ENCODE measurements at regions not wholly inside any gene's neighbourhood (a gene's known extent, or its start where the extent isn't known, plus 50 kb on each side); places are given as distances from the start of the nearest gene placed in this dataset.
"Not testable (repeated sequence)": the region's sequence is repeated elsewhere in the genome, so short reads cannot be mapped to it uniquely, and the experiment has no call there.

DNA sequence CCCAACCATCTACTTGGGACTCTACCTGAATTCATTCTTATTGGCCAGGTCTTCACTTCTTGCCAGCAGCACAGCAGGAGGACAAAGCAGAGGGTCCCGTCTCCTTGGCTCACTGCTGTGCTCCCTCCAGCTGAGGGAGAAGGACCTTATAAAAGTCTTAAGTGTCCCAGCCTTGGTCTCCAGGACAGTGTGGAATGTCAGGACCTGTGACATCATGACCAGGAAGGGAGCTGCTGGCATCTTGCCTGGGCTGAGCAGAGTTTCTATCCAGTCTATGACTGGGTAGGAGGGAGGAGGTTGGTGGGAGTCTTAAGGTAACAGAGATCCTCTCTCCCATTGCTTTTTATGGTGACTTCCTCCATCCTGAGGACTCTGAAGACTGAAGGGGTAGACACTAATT is 56.6 kb upstream of the ANKRD10 start:
- no peaks in the 10 kb centered on the region for H3K4me1 ChIP-seq
- no peak overlapping the region for H3K27ac ChIP-seq
- no peak overlapping the region for H3K9ac ChIP-seq
- TF ChIP-seq, protein P1, sequence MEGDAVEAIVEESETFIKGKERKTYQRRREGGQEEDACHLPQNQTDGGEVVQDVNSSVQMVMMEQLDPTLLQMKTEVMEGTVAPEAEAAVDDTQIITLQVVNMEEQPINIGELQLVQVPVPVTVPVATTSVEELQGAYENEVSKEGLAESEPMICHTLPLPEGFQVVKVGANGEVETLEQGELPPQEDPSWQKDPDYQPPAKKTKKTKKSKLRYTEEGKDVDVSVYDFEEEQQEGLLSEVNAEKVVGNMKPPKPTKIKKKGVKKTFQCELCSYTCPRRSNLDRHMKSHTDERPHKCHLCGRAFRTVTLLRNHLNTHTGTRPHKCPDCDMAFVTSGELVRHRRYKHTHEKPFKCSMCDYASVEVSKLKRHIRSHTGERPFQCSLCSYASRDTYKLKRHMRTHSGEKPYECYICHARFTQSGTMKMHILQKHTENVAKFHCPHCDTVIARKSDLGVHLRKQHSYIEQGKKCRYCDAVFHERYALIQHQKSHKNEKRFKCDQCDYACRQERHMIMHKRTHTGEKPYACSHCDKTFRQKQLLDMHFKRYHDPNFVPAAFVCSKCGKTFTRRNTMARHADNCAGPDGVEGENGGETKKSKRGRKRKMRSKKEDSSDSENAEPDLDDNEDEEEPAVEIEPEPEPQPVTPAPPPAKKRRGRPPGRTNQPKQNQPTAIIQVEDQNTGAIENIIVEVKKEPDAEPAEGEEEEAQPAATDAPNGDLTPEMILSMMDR (IDR thresholded peaks at IDR 0.05), result no peak
- H3K9me3 ChIP-seq (ENCODE audit: control insufficient read depth, low read length), result no peaks in the 10 kb centered on the region
- no peaks in the 10 kb centered on the region for H3K79me2 ChIP-seq
- H3K36me3 ChIP-seq (ENCODE audit: control insufficient read depth, insufficient read depth, low read length), result no peaks in the 10 kb centered on the region
- H3K27me3 ChIP-seq (ENCODE audit: control insufficient read depth, insufficient read depth, low read length), result no peaks in the 10 kb centered on the region
- no peak overlapping the region for H2AFZ ChIP-seq
- no peak overlapping the region for H3K4me3 ChIP-seq (ENCODE audit: low read depth, low read length)
- H3K4me2 ChIP-seq (ENCODE audit: low read length), result no peak overlapping the region

DNA sequence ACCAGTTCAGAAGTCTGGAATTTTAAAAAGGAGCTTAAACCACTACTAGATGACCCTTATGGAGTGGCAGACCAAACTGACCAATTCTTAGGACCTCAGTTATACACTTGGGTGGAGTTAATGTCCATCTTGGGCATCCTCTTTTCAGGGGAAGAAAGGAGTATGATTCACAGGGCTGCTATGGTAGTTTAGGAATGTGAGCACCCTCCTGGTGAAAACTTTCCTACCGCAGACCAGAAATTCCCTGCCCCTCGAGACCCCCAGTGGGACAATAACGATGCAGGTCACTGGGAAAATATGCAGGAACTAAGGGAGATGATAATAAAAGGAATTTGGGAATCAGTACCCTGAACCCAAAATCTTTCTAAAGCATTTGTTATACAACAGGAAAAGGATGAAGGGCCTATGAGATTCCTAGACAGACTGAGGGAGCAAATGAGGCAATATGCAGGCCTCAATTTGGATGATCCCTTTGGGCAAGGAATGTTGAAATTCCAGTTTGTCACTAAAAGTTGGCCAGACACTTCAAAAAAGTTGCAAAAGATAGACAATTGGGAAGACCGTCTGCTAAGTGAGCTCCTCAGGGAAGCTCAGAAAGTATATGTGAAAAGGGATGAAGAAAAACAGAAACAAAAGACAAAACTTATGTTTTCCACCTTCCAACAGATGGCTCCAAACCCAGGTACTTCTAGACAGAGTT is 52.4 kb upstream of the ANKRD10 start:
- not testable (repeated sequence) for H3K9ac ChIP-seq; H2AFZ ChIP-seq; H3K4me3 ChIP-seq (ENCODE audit: low read depth, low read length); H3K36me3 ChIP-seq (ENCODE audit: control insufficient read depth, insufficient read depth, low read length); H3K4me2 ChIP-seq (ENCODE audit: low read length); H3K79me2 ChIP-seq; H3K4me1 ChIP-seq; H3K27ac ChIP-seq; H3K9me3 ChIP-seq (ENCODE audit: control insufficient read depth, low read length); H3K27me3 ChIP-seq (ENCODE audit: control insufficient read depth, insufficient read depth, low read length)

DNA sequence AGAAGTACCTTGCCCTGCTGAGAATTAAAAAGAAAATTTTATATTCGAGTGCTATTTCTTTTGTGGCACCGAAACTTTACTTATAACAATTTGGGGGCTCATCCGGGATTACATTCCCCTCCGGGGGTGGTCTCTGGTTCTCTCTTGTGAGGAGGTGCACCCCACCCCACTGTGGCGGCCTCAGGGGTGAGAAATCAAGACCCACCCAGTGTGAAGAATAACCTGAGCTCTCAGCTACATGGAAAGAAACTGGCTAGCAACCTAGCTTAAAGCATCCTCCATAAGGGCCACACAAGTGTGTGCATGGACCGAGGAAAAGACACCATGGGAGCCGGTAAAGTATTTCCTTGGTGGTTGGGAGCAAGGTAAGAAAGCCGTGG is 50.9 kb upstream of the ANKRD10 start:
- no peaks in the 10 kb centered on the region for H3K79me2 ChIP-seq
- H3K4me2 ChIP-seq (ENCODE audit: low read length), result no peak overlapping the region
- no peak overlapping the region for H3K27ac ChIP-seq
- no peaks in the 10 kb centered on the region for H3K4me1 ChIP-seq
- no peaks in the 10 kb centered on the region for H3K27me3 ChIP-seq (ENCODE audit: control insufficient read depth, insufficient read depth, low read length)
- TF ChIP-seq, protein P1 (IDR thresholded peaks at IDR 0.05), result no peak
- H3K9me3 ChIP-seq (ENCODE audit: control insufficient read depth, low read length), result no peaks in the 10 kb centered on the region
- no peak overlapping the region for H2AFZ ChIP-seq
- H3K4me3 ChIP-seq (ENCODE audit: low read depth, low read length), result no peak overlapping the region
- no peaks in the 10 kb centered on the region for H3K36me3 ChIP-seq (ENCODE audit: control insufficient read depth, insufficient read depth, low read length)
- no peak overlapping the region for H3K9ac ChIP-seq

DNA sequence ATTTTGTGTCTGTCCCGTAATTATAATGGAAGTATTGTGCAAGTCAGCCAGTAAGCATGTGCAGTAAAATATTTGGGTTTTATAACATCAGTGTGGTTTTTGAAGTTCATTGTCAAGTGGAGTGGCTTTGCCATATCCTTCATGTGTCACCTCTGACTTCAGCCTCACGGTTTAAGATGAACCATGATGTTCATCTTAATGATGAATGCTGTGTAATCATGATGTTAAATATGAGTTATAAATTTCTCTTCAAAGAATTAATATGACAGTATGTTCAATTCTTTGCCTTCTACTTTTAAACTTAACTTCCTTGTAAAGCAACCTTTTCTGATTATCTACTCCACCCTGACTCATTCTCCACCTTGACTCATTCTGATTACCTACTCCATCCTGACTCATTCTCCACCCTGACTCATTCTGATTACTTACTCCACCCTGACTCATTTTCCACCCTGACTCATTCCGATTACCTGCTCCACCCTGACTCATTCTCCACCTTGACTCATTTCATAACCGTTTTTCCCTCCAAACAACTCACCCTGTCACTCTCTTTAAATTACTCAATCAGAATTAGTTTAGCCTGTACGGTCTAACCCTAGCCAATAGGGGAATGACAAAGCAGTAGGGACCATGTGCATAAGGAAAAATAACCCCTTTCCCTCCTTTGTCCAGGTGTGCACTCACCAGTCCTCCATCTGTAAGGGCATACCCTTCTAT is 50.3 kb upstream of the ANKRD10 start:
- Histone ChIP-seq H3K9ac (no peak overlapping the region), H3K79me2 (no peaks in the 10 kb centered on the region), H3K4me2 (ENCODE audit: low read length) (no peak overlapping the region), H3K36me3 (ENCODE audit: control insufficient read depth, insufficient read depth, low read length) (no peaks in the 10 kb centered on the region), H3K4me3 (ENCODE audit: low read depth, low read length) (no peak overlapping the region), H3K27me3 (ENCODE audit: control insufficient read depth, insufficient read depth, low read length) (no peaks in the 10 kb centered on the region), H3K9me3 (ENCODE audit: control insufficient read depth, low read length) (no peaks in the 10 kb centered on the region), H3K4me1 (no peaks in the 10 kb centered on the region), H3K27ac (no peak overlapping the region), H2AFZ (no peak overlapping the region)
- TF ChIP-seq, protein P1 (IDR thresholded peaks at IDR 0.05), result no peak
